RCC 7860 (cell line): ENCODE measurements at regions not wholly inside any gene's neighbourhood (a gene's known extent, or its start where the extent isn't known, plus 50 kb on each side); places are given as distances from the start of the nearest gene placed in this dataset.
"Not testable (repeated sequence)": the region's sequence is repeated elsewhere in the genome, so short reads cannot be mapped to it uniquely, and the experiment has no call there.

Experiments
- DNase-seq: peaks from one replicate; pipeline ENCODE4 v3.0.0-alpha.2; 2015; ENCODE audit warnings: low spot score
- FAIRE-seq: peaks from 2 replicates; lab custom pipeline; 2012; peaks lifted over from hg19 to GRCh38; lab: Jason Lieb, UNC

- DNase-seq (no peak), FAIRE-seq (no peak)
Measured at GRCh38 chr5:34545164-34545563, 111.0 kb upstream of the RAI14 start.

GRCh38 chr5:34545626-34546025 is 110.5 kb upstream of the RAI14 start:
- DNase-seq (no peak), FAIRE-seq (no peak)

DNA sequence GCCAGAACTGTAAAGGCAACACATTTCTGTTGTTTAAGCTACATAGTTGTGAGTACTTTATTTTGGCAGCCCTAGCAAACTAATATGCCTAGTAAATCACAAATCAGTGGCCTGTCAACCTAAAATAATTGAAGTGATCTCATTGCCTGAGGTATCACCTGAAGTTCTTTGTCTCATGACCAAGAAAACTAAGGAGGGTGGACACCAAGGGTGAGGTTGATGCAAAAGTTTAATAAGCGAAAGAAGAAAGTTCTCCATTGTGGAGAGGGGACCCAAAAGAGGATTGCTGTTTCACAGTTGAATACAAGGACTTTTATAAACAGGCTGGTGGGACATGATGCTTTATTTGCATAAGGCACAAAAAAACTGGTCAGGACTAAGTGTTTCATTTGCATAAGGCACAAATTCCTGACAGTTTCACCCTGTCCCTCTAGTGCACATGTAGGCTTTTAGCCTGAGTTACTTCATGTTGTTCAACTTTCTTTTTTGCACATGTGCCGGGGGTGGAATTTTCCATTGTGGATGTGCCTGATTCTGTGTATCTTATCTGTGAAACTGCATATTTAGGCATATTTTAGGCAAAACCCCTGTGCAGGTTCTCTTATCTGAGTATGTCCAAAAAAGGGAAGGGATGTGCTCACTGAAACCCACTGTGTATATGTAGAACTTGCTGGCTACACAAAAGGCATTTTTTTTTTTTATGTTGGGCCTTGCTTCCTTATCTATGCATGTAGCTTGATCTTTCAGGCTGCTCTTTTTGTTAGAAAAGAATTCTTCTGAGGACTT is 108.6 kb upstream of the RAI14 start:
- FAIRE-seq (no peak), DNase-seq (no peak)

DNA sequence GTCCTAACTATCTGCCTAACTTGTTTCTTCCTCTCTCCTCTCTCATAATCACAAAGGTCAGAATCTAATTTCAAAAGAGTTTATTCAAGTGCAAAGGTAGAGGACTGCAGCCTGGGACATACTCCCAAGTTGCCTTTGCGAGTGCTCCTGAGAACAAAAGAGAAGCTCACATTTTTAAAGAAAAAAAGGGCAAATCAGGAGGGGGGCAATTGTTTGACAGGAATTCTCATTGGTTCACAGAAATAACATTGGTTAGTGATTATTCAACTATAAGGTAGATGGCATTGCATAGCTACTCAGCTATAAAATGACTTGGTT is 108.1 kb upstream of the RAI14 start:
- FAIRE-seq, result no peak
- no peak for DNase-seq

- DNase-seq (no peak), FAIRE-seq (no peak)
Measured at GRCh38 chr5:34550247-34550646, 105.9 kb upstream of the RAI14 start.

DNA sequence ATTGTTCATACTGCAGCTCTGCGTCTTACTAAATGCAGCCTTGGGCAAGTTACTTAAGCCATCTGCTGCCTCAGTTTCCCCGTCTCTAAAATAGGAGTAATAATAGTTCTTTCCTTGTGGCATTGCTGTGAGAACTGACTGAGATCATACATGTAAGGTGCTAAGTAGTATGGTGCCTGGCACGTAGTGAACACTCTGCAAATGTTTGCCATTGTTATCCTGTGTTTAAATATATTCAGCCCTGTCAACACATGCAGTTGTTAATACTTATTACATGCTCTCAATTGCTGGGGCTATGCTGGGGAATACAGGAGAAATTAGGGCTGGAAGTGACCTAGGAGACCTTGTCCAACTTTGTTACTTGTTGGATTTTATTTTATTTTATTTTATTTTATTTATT is 105.2 kb upstream of the RAI14 start:
- no peak for DNase-seq
- FAIRE-seq, result no peak

DNA sequence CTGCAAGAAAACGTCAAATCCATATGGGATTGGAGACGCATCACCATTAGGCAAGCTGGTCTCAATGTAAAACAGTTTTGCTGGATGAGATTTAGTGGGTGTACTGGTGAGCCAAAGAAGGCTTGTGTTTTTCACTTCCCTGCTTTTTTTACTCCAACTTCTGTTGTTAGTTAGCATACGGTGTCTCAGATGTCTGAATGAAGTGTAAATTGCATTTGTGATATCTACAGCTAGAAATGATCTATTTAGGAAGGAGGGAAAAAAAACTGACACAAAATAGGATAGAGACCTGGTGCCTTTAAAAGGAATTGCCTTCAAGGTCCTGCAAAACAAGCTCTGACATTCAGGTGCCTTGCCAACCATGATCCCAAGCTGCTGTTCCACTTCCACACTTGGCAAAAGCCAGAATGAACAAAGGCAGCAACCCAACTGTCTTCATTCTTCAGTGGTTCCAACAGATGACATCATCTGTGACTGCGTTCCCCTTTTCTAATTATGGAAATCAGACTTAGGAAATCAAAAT is 104.2 kb upstream of the RAI14 start:
- no peak for FAIRE-seq

GRCh38 chr5:34552686-34553085 is 103.4 kb upstream of the RAI14 start:
- no peak for FAIRE-seq
- DNase-seq, result no peak

More for the DNA sequence above, 104.2 kb upstream of the RAI14 start:
- DNase-seq, result no peak

DNA sequence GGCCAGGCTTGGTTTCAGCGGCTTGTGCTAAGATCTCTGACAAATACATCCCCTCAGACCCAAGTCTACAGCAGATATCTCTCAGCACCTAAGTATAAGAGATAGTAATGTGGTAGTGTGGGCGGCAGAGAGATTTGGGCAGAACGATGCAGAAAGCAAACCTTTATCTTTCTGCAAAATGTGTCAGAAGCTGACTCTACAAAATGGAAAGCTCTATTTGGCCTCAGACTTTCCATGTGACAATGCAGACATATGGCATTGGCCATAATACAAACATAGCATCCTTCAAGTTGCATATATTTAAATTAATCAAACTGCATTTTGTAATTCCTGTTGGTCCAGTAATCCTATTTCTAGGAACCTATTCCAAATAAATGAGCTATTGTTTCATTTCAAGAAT is 102.5 kb upstream of the RAI14 start:
- no peak for FAIRE-seq
- DNase-seq, result no peak

DNA sequence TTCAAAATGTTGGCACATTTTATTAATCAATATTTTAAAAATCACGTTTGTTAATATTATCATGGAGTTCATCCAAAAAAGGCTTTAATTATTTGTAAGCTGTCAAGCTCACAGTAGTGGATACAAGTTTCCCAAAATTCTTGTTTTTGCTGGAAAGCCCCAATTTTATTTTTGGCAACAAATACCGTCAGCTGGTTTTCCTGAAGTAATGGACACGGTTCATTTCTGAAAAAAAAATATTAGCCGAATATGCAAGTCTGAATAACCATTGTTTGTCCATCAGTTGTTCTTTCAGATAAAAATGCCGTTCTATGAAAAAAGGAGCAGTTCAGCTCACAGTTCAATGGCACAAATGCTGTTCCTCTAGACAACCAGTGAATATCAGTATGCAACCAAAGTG is 101.5 kb upstream of the RAI14 start:
- FAIRE-seq (no peak), DNase-seq (no peak)

DNA sequence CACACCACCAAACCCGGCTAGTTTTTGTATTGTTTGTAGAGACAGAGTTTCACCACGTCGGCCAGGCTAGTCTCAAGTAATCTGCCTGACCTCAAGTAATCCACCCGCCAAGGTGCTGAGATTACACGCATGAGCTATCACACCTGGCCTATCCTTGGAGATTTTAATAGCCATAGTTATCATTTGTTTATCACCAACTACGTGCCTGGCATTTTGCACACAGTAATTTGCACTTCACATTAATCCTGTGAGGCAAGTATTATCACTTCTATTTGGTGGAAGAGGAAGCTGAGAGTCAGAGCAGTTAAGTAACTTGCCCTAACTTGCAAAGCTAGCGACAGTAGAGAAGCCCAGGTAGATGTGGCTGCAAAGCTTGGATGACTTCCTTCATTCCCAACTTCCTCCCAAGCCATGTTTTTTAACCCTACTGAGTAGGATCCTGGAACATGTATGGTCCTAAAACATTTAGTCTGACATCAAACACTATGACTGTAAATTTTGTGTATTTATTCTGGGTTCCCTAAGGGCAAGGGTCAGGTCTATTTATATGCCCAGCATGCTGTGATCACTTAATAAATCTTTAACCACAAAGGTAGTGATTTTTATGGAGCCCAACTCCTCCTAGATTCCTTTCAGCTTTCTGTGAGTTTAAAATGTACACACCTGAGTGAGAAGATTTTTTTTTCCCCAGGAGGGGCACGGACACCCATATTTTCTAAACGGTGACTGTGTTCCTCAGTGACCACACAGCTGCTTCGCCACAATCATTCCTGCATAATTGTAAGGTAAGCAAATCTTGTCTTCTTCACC is 100.2 kb upstream of the RAI14 start:
- DNase-seq, result no peak
- FAIRE-seq, result no peak

- FAIRE-seq (no peak), DNase-seq (no peak)
Measured at GRCh38 chr5:34556509-34556782, 99.7 kb upstream of the RAI14 start.

GRCh38 chr5:34561581-34561980 is 94.5 kb upstream of the RAI14 start:
- DNase-seq, result peak; percentile 19
- FAIRE-seq, result not testable (repeated sequence)

DNA sequence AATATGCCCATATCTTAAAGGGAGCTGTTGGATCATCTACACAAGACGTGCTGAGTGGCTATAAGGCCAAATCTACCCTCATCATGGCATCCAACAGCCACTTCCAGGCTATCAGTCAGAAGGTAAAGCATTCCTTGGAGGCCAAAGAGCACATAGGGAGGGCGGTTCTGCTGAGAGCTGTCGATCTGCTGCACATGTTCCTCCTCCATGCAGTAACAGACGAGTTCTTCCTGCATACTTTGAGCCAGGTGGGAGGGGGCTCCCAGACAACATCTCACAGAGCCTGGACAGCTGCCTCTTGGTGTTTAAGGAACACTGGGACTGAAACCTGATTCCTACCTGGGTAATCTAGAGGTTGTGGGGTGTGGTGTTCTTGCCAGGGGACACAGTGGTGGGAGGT is 93.3 kb upstream of the RAI14 start:
- FAIRE-seq (no peak), DNase-seq (no peak)

- FAIRE-seq (no peak), DNase-seq (no peak)
Measured at GRCh38 chr5:34563269-34563668, 92.9 kb upstream of the RAI14 start.

DNA sequence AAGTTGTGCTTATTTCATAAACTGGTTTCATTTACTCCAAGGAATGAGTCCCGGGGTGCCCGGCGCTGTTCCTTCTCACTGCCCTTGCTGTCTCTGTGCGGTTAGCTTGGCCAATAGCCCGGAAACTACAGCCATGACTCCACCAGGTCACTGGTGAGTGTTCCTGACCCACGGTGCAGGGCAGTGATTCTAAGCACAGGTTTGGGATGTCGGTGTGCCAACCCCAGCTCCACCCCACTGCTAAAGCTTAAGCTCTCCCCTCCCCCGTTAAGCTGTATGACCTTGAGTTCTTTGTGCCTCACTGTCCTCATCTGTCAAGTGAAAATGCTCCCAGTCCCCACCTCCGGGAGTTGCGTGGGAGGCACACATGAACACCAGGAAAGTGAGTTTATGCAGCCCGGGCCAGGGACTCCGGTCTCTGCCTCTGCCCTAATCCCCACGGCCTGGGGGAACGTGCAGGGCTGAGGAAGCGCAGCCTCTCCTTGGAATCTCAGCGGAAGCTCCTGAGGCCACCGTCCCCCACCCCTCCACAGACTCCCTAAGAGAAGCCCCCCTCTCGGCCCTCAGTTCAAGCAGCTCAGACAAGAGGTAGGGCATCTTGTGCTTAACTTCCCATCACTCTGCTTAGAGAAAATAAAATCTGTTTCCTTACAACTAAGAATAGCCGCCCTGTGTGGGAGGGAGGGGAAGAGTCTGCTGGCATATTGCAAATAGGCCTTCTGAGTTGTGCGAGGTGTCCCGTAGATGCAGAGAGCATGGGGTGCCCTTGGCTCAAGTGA is 92.0 kb upstream of the RAI14 start:
- FAIRE-seq (peak; percentile 99), DNase-seq (peak; percentile 99)

- FAIRE-seq (peak; percentile 12), DNase-seq (peak; percentile 70)
Measured at GRCh38 chr5:34564710-34565235, 91.4 kb upstream of the RAI14 start.

- FAIRE-seq (no peak), DNase-seq (no peak)
Measured at GRCh38 chr5:34570143-34570542, 86.0 kb upstream of the RAI14 start.

DNA sequence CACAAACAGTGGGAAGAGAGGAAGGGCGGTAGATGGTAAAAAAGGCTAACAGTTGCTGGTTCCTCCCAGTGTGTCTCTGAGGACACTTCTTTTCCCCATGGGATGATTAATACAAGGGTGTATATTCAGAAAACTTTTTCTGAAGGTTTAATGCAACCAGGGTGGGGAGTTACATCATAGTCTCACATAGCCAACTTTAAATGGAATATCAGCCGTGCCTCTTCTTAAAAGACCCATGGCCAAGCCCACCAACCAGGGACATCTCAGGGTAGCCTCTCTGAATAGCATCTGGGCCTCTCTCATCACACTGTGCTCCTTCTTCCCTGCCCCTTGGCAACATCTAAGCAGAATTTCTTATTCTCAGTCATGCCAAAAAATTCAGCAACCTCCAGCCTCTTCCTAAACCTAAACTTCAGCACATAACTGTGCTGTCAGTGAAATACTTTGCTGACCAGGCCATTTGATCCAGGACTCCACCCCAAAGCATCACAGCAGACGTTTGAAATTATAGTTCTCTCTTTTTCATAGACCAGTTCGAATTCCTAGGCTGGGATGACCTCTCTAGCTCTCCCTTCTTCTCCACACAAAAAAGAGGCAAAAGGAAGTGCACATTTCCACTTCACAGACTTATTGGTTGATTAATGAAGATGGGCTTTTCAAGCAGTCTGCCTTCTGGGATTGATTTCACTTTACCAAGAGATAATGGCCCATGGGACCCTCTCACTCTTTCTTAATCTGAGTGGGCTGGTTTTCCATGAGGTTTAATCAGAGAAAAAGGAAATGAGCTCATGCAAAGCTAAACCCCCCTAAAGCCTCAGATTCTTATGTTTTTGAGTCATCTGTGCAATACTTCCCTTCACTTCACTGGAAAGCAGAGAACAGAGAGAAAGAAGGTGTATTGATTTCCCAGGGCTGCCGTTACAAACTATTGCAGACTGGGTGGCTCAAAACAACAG is 85.1 kb upstream of the RAI14 start:
- DNase-seq (peak; percentile 66), FAIRE-seq (peak; percentile 40)

DNA sequence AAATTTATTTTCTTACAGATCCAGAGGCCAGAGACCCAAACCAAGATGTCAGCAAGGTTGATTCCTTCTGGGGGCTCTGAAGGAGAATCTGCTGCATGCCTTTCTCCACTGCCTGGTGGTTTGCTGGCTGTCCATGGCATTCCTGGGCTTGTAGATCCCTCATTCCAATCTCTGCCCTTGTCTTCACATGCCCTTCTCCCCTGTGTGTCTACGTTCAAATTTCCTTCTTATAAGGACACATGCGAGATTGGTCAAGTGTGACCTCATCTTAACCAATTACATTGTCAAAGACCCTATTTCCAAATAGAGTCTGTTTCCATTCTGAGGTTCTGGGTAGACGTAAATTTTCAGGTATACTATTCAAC is 84.5 kb upstream of the RAI14 start:
- no peak for FAIRE-seq
- peak; percentile 58 for DNase-seq
